ENCODE measurements at regions not wholly inside any gene's neighbourhood (a gene's known extent, or its start where the extent isn't known, plus 50 kb on each side); places are given as distances from the start of the nearest gene placed in this dataset.
"Not testable (repeated sequence)": the region's sequence is repeated elsewhere in the genome, so short reads cannot be mapped to it uniquely, and the experiment has no call there.

- no peak for DNase-seq
Observed at GRCh38 chr2:187875261-187876141, 321.3 kb upstream of the TFPI start.

GRCh38 chr2:187876554-187876953 is 322.3 kb upstream of the TFPI start:
- no peak for DNase-seq

GRCh38 chr2:187877391-187877790 is 323.2 kb upstream of the TFPI start:
- no peak for DNase-seq

GRCh38 chr2:187878112-187878511 is 323.9 kb upstream of the TFPI start:
- no peak for DNase-seq

- DNase-seq, result no peak
Observed at GRCh38 chr2:187879491-187879890, 325.3 kb upstream of the TFPI start.

GRCh38 chr2:187884003-187884402 is 329.8 kb upstream of the TFPI start:
- DNase-seq, result no peak

- DNase-seq, result no peak
Observed at GRCh38 chr2:187890690-187891089, 336.5 kb upstream of the TFPI start.

- no peak for DNase-seq
Observed at GRCh38 chr2:187900021-187900420, 345.8 kb upstream of the TFPI start.

- DNase-seq, result no peak
Observed at GRCh38 chr2:187906021-187906420, 351.8 kb upstream of the TFPI start.

- DNase-seq, result not testable (repeated sequence)
Observed at GRCh38 chr2:187910922-187911321, 356.7 kb upstream of the TFPI start.

GRCh38 chr2:187912950-187913349 is 358.7 kb upstream of the TFPI start:
- DNase-seq, result no peak

- DNase-seq, result no peak
Observed at GRCh38 chr2:187915810-187916209, 361.6 kb upstream of the TFPI start.

GRCh38 chr2:187916799-187917198 is 362.6 kb upstream of the TFPI start:
- no peak for DNase-seq

GRCh38 chr2:187917535-187917934 is 363.3 kb upstream of the TFPI start:
- DNase-seq, result no peak

- DNase-seq, result no peak
Observed at GRCh38 chr2:187918996-187919821, 365.0 kb upstream of the TFPI start.

- no peak for DNase-seq
Observed at GRCh38 chr2:187920511-187920910, 366.3 kb upstream of the TFPI start.

GRCh38 chr2:187922846-187923245 is 368.6 kb upstream of the TFPI start:
- DNase-seq, result no peak

GRCh38 chr2:187924293-187924692 is 367.4 kb upstream of the GULP1 start:
- DNase-seq, result no peak

- no peak for DNase-seq
Observed at GRCh38 chr2:187934236-187934635, 357.4 kb upstream of the GULP1 start.

GRCh38 chr2:187934692-187935091 is 357.0 kb upstream of the GULP1 start:
- no peak for DNase-seq

GRCh38 chr2:187935126-187935525 is 356.5 kb upstream of the GULP1 start:
- no peak for DNase-seq

- no peak for DNase-seq
Observed at GRCh38 chr2:187936228-187936627, 355.4 kb upstream of the GULP1 start.

- DNase-seq, result no peak
Observed at GRCh38 chr2:187939180-187939579, 352.5 kb upstream of the GULP1 start.

GRCh38 chr2:187942876-187943275 is 348.8 kb upstream of the GULP1 start:
- no peak for DNase-seq
